Vagina (tissue), 2 donors: ENCODE measurements at regions not wholly inside any gene's neighbourhood (a gene's known extent, or its start where the extent isn't known, plus 50 kb on each side); places are given as distances from the start of the nearest gene placed in this dataset.

Experiments used
- CTCF ChIP-seq, 3 experiments: fragments of 450-650 bp in 2 of 3; fragments of 200-600 bp in 1 of 3; sonication (generic) in 1 of 3; IDR thresholded peaks; one replicate each; pipeline ENCODE4 v1.5.1; 2017 to 2019; ENCODE audit warnings: antibody characterized with exemption in 3 of 3, mild to moderate bottlenecking in 2 of 3, moderate library complexity in 2 of 3
- POLR2AphosphoS5 ChIP-seq, 2 donors: sonication (generic); formaldehyde crosslinking; IDR thresholded peaks; one replicate each; pipeline ENCODE4 v1.9.0; 2017; ENCODE audit warnings: antibody characterized with exemption in 2 of 2, mild to moderate bottlenecking in 2 of 2, low read depth in 1 of 2; ENCODE audit not compliant: insufficient read depth in 1 of 2

GRCh38 chr1:109849655-109850054 lies 61.0 kb upstream of the CSF1 start:
- no peak for TF ChIP-seq CTCF (IDR thresholded peaks at IDR 0.05)
- no peak for TF ChIP-seq POLR2AphosphoS5 (IDR thresholded peaks at IDR 0.05; ENCODE audit: insufficient read depth in 1 of 2, low read depth in 1 of 2)
